IMR-90 (cell line): ENCODE measurements at regions not wholly inside any gene's neighbourhood (a gene's known extent, or its start where the extent isn't known, plus 50 kb on each side); places are given as distances from the start of the nearest gene placed in this dataset.

Source experiments
- ATAC-seq: fragments of 200-7000 bp; cut with Tn5 transposase; 2 replicates; pipeline ENCODE4 v1.9.1; 2020; ENCODE audit warnings: low read depth, mild to moderate bottlenecking, moderate library complexity
- BruUV-seq: library from RNA; stranded (reverse); fragments of 400-500 nt; replicated peaks from 2 replicates; lab custom pipeline; 2021; lab: Mats Ljungman, UMichigan
- CTCF ChIA-PET: fragments of 300-600 bp; formaldehyde crosslinking; extraction: SDS; loops from one replicate; lab custom pipeline; 2021; ENCODE audit warnings: antibody characterized with exemption; lab: Yijun Ruan, JAX
- POLR2A ChIA-PET: fragments of 300-600 bp; sonication (Branson Sonifier 250); formaldehyde crosslinking; loops from one replicate; lab custom pipeline; 2022; ENCODE audit warnings: antibody characterized with exemption; ENCODE audit not compliant: unreplicated experiment; lab: Charles Lee
- DNase-seq: peaks from one replicate; pipeline ENCODE4 v3.0.0; 2013
- H2AFZ ChIP-seq: replicated peaks from 2 replicates; pipeline ENCODE3; 2013; ENCODE audit warnings: low read length, mild to moderate bottlenecking; ENCODE audit not compliant: poor library complexity
- H2AK5ac ChIP-seq: 2 replicates; pipeline ENCODE4 v1.6.1; 2013; ENCODE audit warnings: low read depth, low read length, inconsistent platforms
- H2AK9ac ChIP-seq: replicated peaks from 2 replicates; pipeline ENCODE3; 2013; ENCODE audit warnings: mild to moderate bottlenecking, low read depth, low read length, moderate library complexity; ENCODE audit not compliant: poor library complexity
- H2BK120ac ChIP-seq: 2 replicates; pipeline ENCODE4 v1.6.1; 2013; ENCODE audit warnings: low read depth, low read length, inconsistent platforms
- H2BK15ac ChIP-seq: 3 replicates; pipeline ENCODE4 v1.6.1; 2013; ENCODE audit warnings: low read depth, low read length, inconsistent platforms
- H2BK20ac ChIP-seq: 2 replicates; pipeline ENCODE4 v1.6.1; 2013; ENCODE audit warnings: low read depth, mild to moderate bottlenecking, inconsistent platforms, low read length, moderate library complexity
- H2BK5ac ChIP-seq: 2 replicates; pipeline ENCODE4 v1.6.1; 2013; ENCODE audit warnings: mild to moderate bottlenecking, low read depth, low read length, inconsistent platforms; ENCODE audit not compliant: poor library complexity, severe bottlenecking
- H3K14ac ChIP-seq: replicated peaks from 2 replicates; pipeline ENCODE4 v1.6.1; 2013; ENCODE audit warnings: low read depth, low read length, inconsistent platforms
- H3K18ac ChIP-seq: 2 replicates; pipeline ENCODE4 v1.6.1; 2013; ENCODE audit warnings: low read depth, low read length, control low read depth
- H3K23ac ChIP-seq: 2 replicates; pipeline ENCODE4 v1.6.1; 2013; ENCODE audit warnings: low read depth, low read length, inconsistent platforms
- H3K27ac ChIP-seq: 2 replicates; pipeline ENCODE4 v1.5.1; 2013; ENCODE audit warnings: mild to moderate bottlenecking, control low read depth, low read length; ENCODE audit not compliant: insufficient read depth
- H3K27me3 ChIP-seq: 2 replicates; pipeline ENCODE4 v1.6.1; 2013; ENCODE audit warnings: low read length; ENCODE audit not compliant: control insufficient read depth, insufficient read depth
- H3K36me3 ChIP-seq: 2 replicates; pipeline ENCODE4 v1.6.1; 2013; ENCODE audit warnings: low read length, mixed read lengths; ENCODE audit not compliant: control insufficient read depth, insufficient read depth
- H3K4ac ChIP-seq: 2 replicates; pipeline ENCODE4 v1.6.1; 2013; ENCODE audit warnings: low read depth, low read length, inconsistent platforms
- H3K4me1 ChIP-seq: 2 replicates; pipeline ENCODE4 v1.6.1; 2013; ENCODE audit warnings: low read length, mixed read lengths; ENCODE audit not compliant: control insufficient read depth, insufficient read depth
- H3K4me2 ChIP-seq: 2 replicates; pipeline ENCODE4 v1.6.1; 2013; ENCODE audit warnings: low read depth, mild to moderate bottlenecking, control low read depth, low read length, moderate library complexity
- H3K4me3 ChIP-seq: 2 replicates; pipeline ENCODE4 v1.5.1; 2013; ENCODE audit warnings: low read depth, mild to moderate bottlenecking, control low read depth, low read length, moderate library complexity; ENCODE audit not compliant: insufficient read depth
- H3K56ac ChIP-seq: 2 replicates; pipeline ENCODE4 v1.6.1; 2013; ENCODE audit warnings: low read length, inconsistent platforms; ENCODE audit not compliant: insufficient read depth; ENCODE audit errors: extremely low read depth
- H3K79me1 ChIP-seq, 2 experiments: 2 replicates each; pipeline ENCODE4 v1.6.1; 2013; ENCODE audit warnings: low read length in 2 of 2, inconsistent platforms in 1 of 2, low read depth in 1 of 2
- H3K9ac ChIP-seq: 2 replicates; pipeline ENCODE4 v1.6.1; 2013; ENCODE audit warnings: low read depth, low read length, control low read depth
- H3K9me1 ChIP-seq: 2 replicates; pipeline ENCODE4 v1.6.1; 2013; ENCODE audit warnings: low read length, inconsistent platforms; ENCODE audit not compliant: insufficient read depth
- H3K9me3 ChIP-seq: 2 replicates; pipeline ENCODE4 v1.6.1; 2013; ENCODE audit warnings: low read length; ENCODE audit not compliant: control insufficient read depth, insufficient read depth
- H4K20me1 ChIP-seq: 2 replicates; pipeline ENCODE4 v1.6.1; 2013; ENCODE audit warnings: low read length, inconsistent platforms; ENCODE audit not compliant: insufficient read depth
- H4K5ac ChIP-seq: 2 replicates; pipeline ENCODE4 v1.6.1; 2013; ENCODE audit warnings: mild to moderate bottlenecking, low read depth, low read length, control low read depth
- H4K8ac ChIP-seq, 2 experiments: 2 replicates each; pipeline ENCODE4 v1.6.1; 2013; ENCODE audit warnings: low read depth in 2 of 2, low read length in 2 of 2, control low read depth in 1 of 2, inconsistent platforms in 1 of 2
- H4K91ac ChIP-seq: 2 replicates; pipeline ENCODE4 v1.6.1; 2013; ENCODE audit warnings: low read depth, low read length, inconsistent platforms; ENCODE audit not compliant: insufficient read depth
- RFX5 ChIP-seq: IDR thresholded peaks from 2 replicates; pipeline ENCODE4 v1.8.0; 2012; ENCODE audit warnings: low read depth, mild to moderate bottlenecking, low read length, moderate library complexity
- WGBS, 2 experiments: methylation state at CpG; one replicate each; pipeline versions ENCODE4 v1.1.5 to v1.1.7; 2013; ENCODE audit warnings: missing lambda C conversion rate in 2 of 2; ENCODE audit not compliant: insufficient read length in 1 of 2; ENCODE audit errors: extremely low coverage in 2 of 2; 5-methylcytosine and 5-hydroxymethylcytosine counted together
- dilution Hi-C: fragments of 300-500 bp; cut with HindIII; formaldehyde crosslinking; loops from one replicate; pipeline ENCODE4 v1.14.3; 2018; ENCODE audit warnings: low sequenced_read_pairs; ENCODE audit not compliant: unreplicated experiment
- in situ Hi-C: fragments of 300-500 bp; cut with MboI; formaldehyde crosslinking; loops from 3 replicates; pipeline ENCODE4 v1.14.3; 2019; ENCODE audit warnings: low sequenced_read_pairs, inconsistent platforms, mixed read lengths
- intact Hi-C: fragments of 100-400 bp; cut with micrococcal nuclease; formaldehyde crosslinking; loops from 2 replicates; pipeline ENCODE4 v1.10.0; 2022

GRCh38 chr17:17406225-17406624, 70.6 kb upstream of the MED9 start:
- WGBS, 2 experiments, result 90% methylated on average over 2 of the region's 7 CpGs; no CpG with 5 or more reads in 1 of the 2 experiments

More at GRCh38 chr17:17406225-17406624, 70.6 kb upstream of the MED9 start:
- no peak overlapping the region for H3K23ac ChIP-seq
- H3K56ac ChIP-seq, result no peak overlapping the region
- no peak overlapping the region for H2AK5ac ChIP-seq
- H2BK20ac ChIP-seq, result no peak overlapping the region
- H3K18ac ChIP-seq, result no peak overlapping the region
- H3K4me2 ChIP-seq, result no peak overlapping the region
- H2AK9ac ChIP-seq, result no peak overlapping the region
- H3K4me1 ChIP-seq, result peaks cover 5% of the 10 kb centered on the region; the same call in 1 of the 2 replicates
- H2BK120ac ChIP-seq, result no peak overlapping the region
- H3K36me3 ChIP-seq, result no peaks in the 10 kb centered on the region
- no peak overlapping the region for H3K9ac ChIP-seq
- intact Hi-C loops, result no loop called here
- dilution Hi-C loops, result no loop called here
- no peak overlapping the region for H3K27ac ChIP-seq
- H4K20me1 ChIP-seq, result no peaks in the 10 kb centered on the region
- no peaks in the 10 kb centered on the region for H3K9me3 ChIP-seq
- H2BK15ac ChIP-seq, result no peak overlapping the region
- no peak overlapping the region for H3K4me3 ChIP-seq
- ATAC-seq (no peak), DNase-seq (no peak)
- no peak overlapping the region for H2AFZ ChIP-seq
- no TSS peak for BruUV-seq
- H3K27me3 ChIP-seq, result no peaks in the 10 kb centered on the region
- H3K79me1 ChIP-seq, result no peaks in the 10 kb centered on the region
- peaks cover 8% of the 10 kb centered on the region; the same call in 1 of the 2 replicates for H3K9me1 ChIP-seq
- H4K5ac ChIP-seq, result no peak overlapping the region
- no peak overlapping the region for H3K14ac ChIP-seq
- H4K8ac ChIP-seq, result no peak overlapping the region
- no peak overlapping the region for H3K4ac ChIP-seq
- H4K91ac ChIP-seq, result no peak overlapping the region
- no peak for TF ChIP-seq RFX5
- POLR2A ChIA-PET, result no interaction called here
- in situ Hi-C loops, result no loop called here
- H2BK5ac ChIP-seq, result no peak overlapping the region
- CTCF ChIA-PET, result interaction anchor here (0.6 kb wide), 1 partner anchor 9 kb away, joined by 3 read pairs; no protein-coding TSS in a partner anchor
